ENCODE measurements at regions not wholly inside any gene's neighbourhood (a gene's known extent, or its start where the extent isn't known, plus 50 kb on each side); places are given as distances from the start of the nearest gene placed in this dataset.

- TF ChIP-seq CTCF (IDR thresholded peaks at IDR 0.05) (no peak), POLR2A (IDR thresholded peaks at IDR 0.05) (no peak)
- no peaks in the 10 kb centered on the region for H3K36me3 ChIP-seq (ENCODE audit: low read depth, missing control alignments)
- no peak overlapping the region for H3K4me3 ChIP-seq
- DNase-seq = no peak
- no peaks in the 10 kb centered on the region for H3K9me3 ChIP-seq
- whole genome bisulfite sequencing, 2 donors = 82 to 90% methylated on average over 6 of the region's 6 CpGs
- H3K4me1 ChIP-seq = no peaks in the 10 kb centered on the region
- H3K27ac ChIP-seq = no peak overlapping the region
- H3K27me3 ChIP-seq = no peaks in the 10 kb centered on the region
- intact Hi-C loops (cut with DNase I; ENCODE audit: low total_unique reads) = no loop called here
These were observed 418.3 kb upstream of the CLINT1 start for GRCh38 chr5:158277276-158277675.

GRCh38 chr5:158276692-158277091, 417.7 kb upstream of the CLINT1 start:
- Histone ChIP-seq H3K9me3 (no peaks in the 10 kb centered on the region), H3K36me3 (ENCODE audit: low read depth, missing control alignments) (no peaks in the 10 kb centered on the region), H3K27me3 (no peaks in the 10 kb centered on the region), H3K4me1 (no peaks in the 10 kb centered on the region), H3K4me3 (no peak overlapping the region), H3K27ac (no peak overlapping the region)
- WGBS, 2 donors = 88 to 90% methylated on average over 4 of the region's 4 CpGs
- DNase-seq = no peak
- intact Hi-C loops (cut with DNase I; ENCODE audit: low total_unique reads) = no loop called here
- no peak for TF ChIP-seq POLR2A (IDR thresholded peaks at IDR 0.05)
- no peak for TF ChIP-seq CTCF (IDR thresholded peaks at IDR 0.05)

GRCh38 chr5:158275511-158275910, 416.6 kb upstream of the CLINT1 start:
- TF ChIP-seq CTCF (IDR thresholded peaks at IDR 0.05) (no peak), POLR2A (IDR thresholded peaks at IDR 0.05) (no peak)

GRCh38 chr5:158273035-158273434, 414.1 kb upstream of the CLINT1 start:
- WGBS, 2 donors = 67 to 70% methylated on average over 6 of the region's 6 CpGs
- no peak overlapping the region for H3K27ac ChIP-seq
- no peaks in the 10 kb centered on the region for H3K36me3 ChIP-seq (ENCODE audit: low read depth, missing control alignments)
- H3K4me1 ChIP-seq = no peaks in the 10 kb centered on the region
- H3K9me3 ChIP-seq = no peaks in the 10 kb centered on the region
- no peak overlapping the region for H3K4me3 ChIP-seq
- no peaks in the 10 kb centered on the region for H3K27me3 ChIP-seq
- no peak for TF ChIP-seq POLR2A (IDR thresholded peaks at IDR 0.05)
- TF ChIP-seq CTCF (IDR thresholded peaks at IDR 0.05) = no peak
- intact Hi-C loops (cut with DNase I; ENCODE audit: low total_unique reads) = no loop called here
- DNase-seq = no peak

More at GRCh38 chr5:158275511-158275910, 416.6 kb upstream of the CLINT1 start:
- no peak for DNase-seq
- Histone ChIP-seq H3K36me3 (ENCODE audit: low read depth, missing control alignments) (no peaks in the 10 kb centered on the region), H3K27ac (no peak overlapping the region), H3K4me3 (no peak overlapping the region), H3K4me1 (no peaks in the 10 kb centered on the region), H3K9me3 (no peaks in the 10 kb centered on the region), H3K27me3 (no peaks in the 10 kb centered on the region)
- 89 to 92% methylated on average over 6 of the region's 6 CpGs for WGBS, 2 donors
- intact Hi-C loops (cut with DNase I; ENCODE audit: low total_unique reads) = no loop called here

GRCh38 chr5:158272409-158272808, 413.5 kb upstream of the CLINT1 start:
- intact Hi-C loops (cut with DNase I; ENCODE audit: low total_unique reads) = no loop called here
- 71 to 72% methylated on average over 3 of the region's 3 CpGs for WGBS, 2 donors

More at GRCh38 chr5:158272409-158272808, 413.5 kb upstream of the CLINT1 start:
- Histone ChIP-seq H3K9me3 (no peaks in the 10 kb centered on the region), H3K36me3 (ENCODE audit: low read depth, missing control alignments) (no peaks in the 10 kb centered on the region), H3K4me3 (no peak overlapping the region), H3K27me3 (no peaks in the 10 kb centered on the region), H3K4me1 (no peaks in the 10 kb centered on the region), H3K27ac (no peak overlapping the region)
- no peak for DNase-seq
- TF ChIP-seq POLR2A (IDR thresholded peaks at IDR 0.05) (no peak), CTCF (IDR thresholded peaks at IDR 0.05) (no peak)
